ENCODE measurements at regions not wholly inside any gene's neighbourhood (a gene's known extent, or its start where the extent isn't known, plus 50 kb on each side); places are given as distances from the start of the nearest gene placed in this dataset.
"Not testable (repeated sequence)": the region's sequence is repeated elsewhere in the genome, so short reads cannot be mapped to it uniquely, and the experiment has no call there.

GRCh38 chr4:123599061-123599919 is 202.7 kb downstream of the SPRY1 start:
- H3K36me3 ChIP-seq (ENCODE audit: control insufficient read depth, insufficient read depth, low read length), result no peaks in the 10 kb centered on the region
- DNase-seq, result peak; percentile 87
- WGBS (ENCODE audit: insufficient coverage), result no CpG with 5 or more reads among the region's 3 CpGs
- H3K4me3 ChIP-seq (ENCODE audit: low read length), result no peak overlapping the region
- no peaks in the 10 kb centered on the region for H3K9me3 ChIP-seq (replicated peaks; ENCODE audit: control insufficient read depth, low read depth, low read length)
- peak overlapping the region; percentile 88 for H3K27ac ChIP-seq (ENCODE audit: low read length)
- H3K4me1 ChIP-seq (ENCODE audit: control insufficient read depth, insufficient read depth, low read length), result peaks cover 4% of the 10 kb centered on the region
- no peaks in the 10 kb centered on the region for H3K27me3 ChIP-seq (ENCODE audit: control insufficient read depth, insufficient read depth, low read length)

GRCh38 chr4:123599920-123600810 is 203.6 kb downstream of the SPRY1 start:
- Histone ChIP-seq H3K4me3 (ENCODE audit: low read length) (no peak overlapping the region), H3K27me3 (ENCODE audit: control insufficient read depth, insufficient read depth, low read length) (no peaks in the 10 kb centered on the region), H3K4me1 (ENCODE audit: control insufficient read depth, insufficient read depth, low read length) (peaks cover 4% of the 10 kb centered on the region), H3K36me3 (ENCODE audit: control insufficient read depth, insufficient read depth, low read length) (no peaks in the 10 kb centered on the region), H3K27ac (ENCODE audit: low read length) (peak overlapping the region; percentile 88), H3K9me3 (replicated peaks; ENCODE audit: control insufficient read depth, low read depth, low read length) (no peaks in the 10 kb centered on the region)
- DNase-seq, result peak; percentile 83
- 20% methylated on average over 1 of the region's 5 CpGs for WGBS (ENCODE audit: insufficient coverage)

- H3K4me3 ChIP-seq (ENCODE audit: low read length), result no peak overlapping the region
- H3K4me1 ChIP-seq (ENCODE audit: control insufficient read depth, insufficient read depth, low read length), result peaks cover 4% of the 10 kb centered on the region
- peak overlapping the region; percentile 88 for H3K27ac ChIP-seq (ENCODE audit: low read length)
- WGBS (ENCODE audit: insufficient coverage), result 80% methylated on average over 1 of the region's 6 CpGs
- no peaks in the 10 kb centered on the region for H3K36me3 ChIP-seq (ENCODE audit: control insufficient read depth, insufficient read depth, low read length)
- DNase-seq, result peak; percentile 58
- H3K9me3 ChIP-seq (replicated peaks; ENCODE audit: control insufficient read depth, low read depth, low read length), result no peaks in the 10 kb centered on the region
- no peaks in the 10 kb centered on the region for H3K27me3 ChIP-seq (ENCODE audit: control insufficient read depth, insufficient read depth, low read length)
Observed at GRCh38 chr4:123600987-123601904, 204.7 kb downstream of the SPRY1 start.

- Histone ChIP-seq H3K9me3 (replicated peaks; ENCODE audit: control insufficient read depth, low read depth, low read length) (no peaks in the 10 kb centered on the region), H3K27ac (ENCODE audit: low read length) (no peak overlapping the region), H3K4me3 (ENCODE audit: low read length) (no peak overlapping the region), H3K27me3 (ENCODE audit: control insufficient read depth, insufficient read depth, low read length) (no peaks in the 10 kb centered on the region), H3K4me1 (ENCODE audit: control insufficient read depth, insufficient read depth, low read length) (peaks cover 4% of the 10 kb centered on the region), H3K36me3 (ENCODE audit: control insufficient read depth, insufficient read depth, low read length) (no peaks in the 10 kb centered on the region)
- 100% methylated on average over 1 of the region's 4 CpGs for WGBS (ENCODE audit: insufficient coverage)
- DNase-seq, result no peak
Observed at GRCh38 chr4:123602007-123602406, 205.4 kb downstream of the SPRY1 start.

GRCh38 chr4:123603165-123603564 is 206.6 kb downstream of the SPRY1 start:
- H3K9me3 ChIP-seq (replicated peaks; ENCODE audit: control insufficient read depth, low read depth, low read length), result no peaks in the 10 kb centered on the region
- DNase-seq, result no peak
- peaks cover 4% of the 10 kb centered on the region for H3K4me1 ChIP-seq (ENCODE audit: control insufficient read depth, insufficient read depth, low read length)
- no peak overlapping the region for H3K27ac ChIP-seq (ENCODE audit: low read length)
- no peaks in the 10 kb centered on the region for H3K27me3 ChIP-seq (ENCODE audit: control insufficient read depth, insufficient read depth, low read length)
- no peak overlapping the region for H3K4me3 ChIP-seq (ENCODE audit: low read length)
- WGBS (ENCODE audit: insufficient coverage), result 80% methylated on average over 2 of the region's 7 CpGs
- H3K36me3 ChIP-seq (ENCODE audit: control insufficient read depth, insufficient read depth, low read length), result no peaks in the 10 kb centered on the region

GRCh38 chr4:123605797-123606196 is 209.2 kb downstream of the SPRY1 start:
- not testable (repeated sequence) for H3K36me3 ChIP-seq (ENCODE audit: control insufficient read depth, insufficient read depth, low read length)
- WGBS (ENCODE audit: insufficient coverage), result no CpG with 5 or more reads among the region's 4 CpGs

GRCh38 chr4:123606336-123606735 is 209.7 kb downstream of the SPRY1 start:
- H3K27me3 ChIP-seq (ENCODE audit: control insufficient read depth, insufficient read depth, low read length), result no peaks in the 10 kb centered on the region
- no peaks in the 10 kb centered on the region for H3K36me3 ChIP-seq (ENCODE audit: control insufficient read depth, insufficient read depth, low read length)
- no peak overlapping the region for H3K27ac ChIP-seq (ENCODE audit: low read length)
- DNase-seq, result no peak
- no CpG with 5 or more reads among the region's 2 CpGs for WGBS (ENCODE audit: insufficient coverage)
- no peak overlapping the region for H3K4me3 ChIP-seq (ENCODE audit: low read length)
- no peaks in the 10 kb centered on the region for H3K4me1 ChIP-seq (ENCODE audit: control insufficient read depth, insufficient read depth, low read length)
- no peaks in the 10 kb centered on the region for H3K9me3 ChIP-seq (replicated peaks; ENCODE audit: control insufficient read depth, low read depth, low read length)

More at GRCh38 chr4:123605797-123606196, 209.2 kb downstream of the SPRY1 start:
- H3K4me1 ChIP-seq (ENCODE audit: control insufficient read depth, insufficient read depth, low read length); H3K27ac ChIP-seq (ENCODE audit: low read length); H3K4me3 ChIP-seq (ENCODE audit: low read length); DNase-seq; H3K9me3 ChIP-seq (replicated peaks; ENCODE audit: control insufficient read depth, low read depth, low read length); H3K27me3 ChIP-seq (ENCODE audit: control insufficient read depth, insufficient read depth, low read length): not testable (repeated sequence)

- Histone ChIP-seq H3K9me3 (replicated peaks; ENCODE audit: control insufficient read depth, low read depth, low read length) (no peaks in the 10 kb centered on the region), H3K36me3 (ENCODE audit: control insufficient read depth, insufficient read depth, low read length) (no peaks in the 10 kb centered on the region), H3K27me3 (ENCODE audit: control insufficient read depth, insufficient read depth, low read length) (no peaks in the 10 kb centered on the region), H3K4me1 (ENCODE audit: control insufficient read depth, insufficient read depth, low read length) (no peaks in the 10 kb centered on the region), H3K27ac (ENCODE audit: low read length) (no peak overlapping the region), H3K4me3 (ENCODE audit: low read length) (no peak overlapping the region)
- DNase-seq, result no peak
- WGBS (ENCODE audit: insufficient coverage), result 78% methylated on average over 3 of the region's 3 CpGs
Observed at GRCh38 chr4:123606946-123607542, 210.4 kb downstream of the SPRY1 start.

GRCh38 chr4:123609829-123610228 is 213.2 kb downstream of the SPRY1 start:
- H3K9me3 ChIP-seq (replicated peaks; ENCODE audit: control insufficient read depth, low read depth, low read length), result no peaks in the 10 kb centered on the region
- no peak overlapping the region for H3K27ac ChIP-seq (ENCODE audit: low read length)
- no peak for DNase-seq
- H3K36me3 ChIP-seq (ENCODE audit: control insufficient read depth, insufficient read depth, low read length), result no peaks in the 10 kb centered on the region
- WGBS (ENCODE audit: insufficient coverage), result no CpG with 5 or more reads among the region's 1 CpG
- H3K27me3 ChIP-seq (ENCODE audit: control insufficient read depth, insufficient read depth, low read length), result no peaks in the 10 kb centered on the region
- no peaks in the 10 kb centered on the region for H3K4me1 ChIP-seq (ENCODE audit: control insufficient read depth, insufficient read depth, low read length)
- H3K4me3 ChIP-seq (ENCODE audit: low read length), result no peak overlapping the region

All from muscle of leg (tissue), 3 donors.